Astrocyte (in vitro differentiated cells and primary cell): ENCODE measurements at regions not wholly inside any gene's neighbourhood (a gene's known extent, or its start where the extent isn't known, plus 50 kb on each side); places are given as distances from the start of the nearest gene placed in this dataset.

Source experiments
- CTCF ChIP-seq: IDR thresholded peaks from 2 replicates; pipeline ENCODE4 v1.5.1; 2011; ENCODE audit warnings: low read depth, mild to moderate bottlenecking, inconsistent platforms, low read length, moderate library complexity; ENCODE audit not compliant: insufficient read depth
- EZH2 ChIP-seq: IDR thresholded peaks from 2 replicates; pipeline ENCODE4 v1.6.1; 2012; ENCODE audit warnings: mild to moderate bottlenecking, low read length, inconsistent platforms; ENCODE audit not compliant: insufficient read depth

- no peak for TF ChIP-seq CTCF
- no peak for TF ChIP-seq EZH2
Observed at GRCh38 chr13:48151363-48152161, 56.7 kb upstream of the MED4 start.
